Activated CD4-positive, CD25-positive, alpha-beta regulatory T cell treated with anti-CD3 and anti-CD28 coated beads, Interleukin-2, amount 50 U/mL, for 24 hours (primary cell): ENCODE measurements at regions not wholly inside any gene's neighbourhood (a gene's known extent, or its start where the extent isn't known, plus 50 kb on each side); places are given as distances from the start of the nearest gene placed in this dataset.

Source experiments
- ATAC-seq, 2 donors: fragments of 150-1000 bp; cut with Tn5 transposase; one replicate each; pipeline ENCODE4 v1.10.0; 2021; ENCODE audit warnings: mild to moderate bottlenecking in 1 of 2, moderate library complexity in 1 of 2

GRCh38 chr5:2602451-2603271 is 148.8 kb downstream of the IRX2 start:
- ATAC-seq = no peak

GRCh38 chr5:2598503-2598902 is 153.0 kb downstream of the IRX2 start:
- ATAC-seq = no peak

DNA sequence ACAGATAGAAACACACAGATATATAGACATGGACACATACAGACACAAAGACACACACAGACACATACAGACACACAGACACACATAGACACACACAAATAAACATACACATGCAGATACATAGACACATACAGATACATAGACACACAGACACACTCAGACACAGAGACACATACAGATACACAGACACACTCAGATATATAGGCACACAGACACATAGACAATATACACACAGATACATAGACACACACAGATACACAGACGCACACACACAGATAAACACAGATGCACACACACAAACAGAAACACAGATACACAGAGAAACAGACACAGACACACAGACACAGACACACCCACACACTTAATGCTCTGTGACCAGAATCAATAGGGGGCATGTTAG is 156.8 kb downstream of the IRX2 start:
- no peak for ATAC-seq

DNA sequence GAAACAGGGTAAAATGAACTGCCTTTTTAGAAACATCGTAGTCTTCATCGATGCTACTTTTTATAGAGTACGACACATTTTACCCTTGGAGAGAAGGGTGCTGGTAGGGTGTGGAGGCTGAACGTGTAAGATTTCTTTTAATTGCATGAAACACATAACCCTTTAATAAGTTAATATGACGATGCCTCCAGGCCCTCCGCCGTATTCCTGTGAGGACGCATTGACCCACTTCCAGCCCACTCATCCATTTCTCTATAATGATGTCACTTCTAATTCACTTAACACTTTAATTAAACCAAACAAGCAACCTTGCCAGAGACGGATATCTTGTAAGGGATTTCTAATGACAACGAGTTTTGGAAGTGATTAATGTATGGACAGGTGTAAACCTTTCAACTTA is 158.7 kb downstream of the IRX2 start:
- ATAC-seq = no peak

DNA sequence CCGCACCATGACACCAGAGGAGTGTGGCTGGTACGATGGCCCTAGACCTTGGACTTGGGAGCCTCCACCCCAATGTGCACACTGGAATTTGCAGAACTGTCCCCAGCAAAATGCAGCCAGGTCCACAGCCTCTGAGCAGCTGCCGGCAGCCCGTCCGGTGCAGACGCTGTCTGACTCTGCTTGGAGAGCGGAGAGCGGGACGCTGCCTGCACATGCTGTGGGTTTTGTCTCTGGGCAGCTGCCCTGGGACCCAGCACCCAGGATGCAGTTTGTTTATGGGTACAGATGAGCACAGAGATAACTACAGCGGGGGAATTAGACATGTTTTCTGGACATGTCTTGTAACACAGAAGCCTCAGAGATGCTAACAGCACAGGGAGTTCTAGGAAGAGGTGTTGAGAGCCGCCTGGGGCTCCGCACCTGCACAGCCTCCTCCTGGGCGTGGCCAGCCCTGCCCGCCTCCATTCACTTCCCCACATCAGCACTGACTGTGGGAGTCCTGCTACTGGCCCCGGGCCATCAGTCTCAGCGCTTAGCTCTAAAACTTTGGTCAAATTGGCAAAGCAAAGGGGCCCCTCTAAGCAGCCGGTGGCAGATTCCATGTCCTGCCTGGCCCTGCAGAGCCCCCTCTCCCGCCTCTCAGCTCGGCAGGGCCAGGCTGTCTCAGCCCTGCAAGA is 159.6 kb downstream of the IRX2 start:
- no peak for ATAC-seq

DNA sequence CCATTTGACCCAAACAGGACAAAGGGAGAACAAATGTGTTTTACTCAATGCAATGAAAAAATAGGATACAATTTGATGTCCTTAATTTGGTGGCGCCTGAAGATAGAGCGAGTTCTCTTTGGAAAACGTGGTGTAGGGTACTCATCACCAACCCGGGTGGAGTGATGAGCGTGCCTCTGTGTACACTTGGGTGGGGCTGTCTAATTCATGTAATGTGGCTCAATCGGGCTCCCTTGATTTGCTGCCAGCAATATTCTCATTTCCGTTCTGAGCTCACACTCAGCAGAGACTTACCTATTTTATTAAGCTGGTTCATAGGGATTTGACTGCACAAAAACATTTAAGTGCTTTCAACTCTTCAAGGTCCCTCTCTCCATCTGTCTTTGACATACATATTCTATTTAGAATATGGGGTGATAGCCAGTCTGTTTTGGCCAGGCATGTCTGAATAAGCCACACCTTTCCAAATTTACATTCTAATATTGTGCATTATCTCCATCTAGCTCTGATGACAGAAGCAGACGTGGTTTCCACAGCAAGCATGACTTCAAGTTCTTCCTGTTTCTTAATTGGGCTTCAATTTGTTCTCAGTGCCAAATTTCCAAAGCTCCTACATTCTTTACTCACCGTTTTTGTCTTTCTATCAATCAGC is 162.5 kb downstream of the IRX2 start:
- ATAC-seq = no peak

- no peak for ATAC-seq
Observed at GRCh38 chr5:2587189-2588031, 164.1 kb downstream of the IRX2 start.

DNA sequence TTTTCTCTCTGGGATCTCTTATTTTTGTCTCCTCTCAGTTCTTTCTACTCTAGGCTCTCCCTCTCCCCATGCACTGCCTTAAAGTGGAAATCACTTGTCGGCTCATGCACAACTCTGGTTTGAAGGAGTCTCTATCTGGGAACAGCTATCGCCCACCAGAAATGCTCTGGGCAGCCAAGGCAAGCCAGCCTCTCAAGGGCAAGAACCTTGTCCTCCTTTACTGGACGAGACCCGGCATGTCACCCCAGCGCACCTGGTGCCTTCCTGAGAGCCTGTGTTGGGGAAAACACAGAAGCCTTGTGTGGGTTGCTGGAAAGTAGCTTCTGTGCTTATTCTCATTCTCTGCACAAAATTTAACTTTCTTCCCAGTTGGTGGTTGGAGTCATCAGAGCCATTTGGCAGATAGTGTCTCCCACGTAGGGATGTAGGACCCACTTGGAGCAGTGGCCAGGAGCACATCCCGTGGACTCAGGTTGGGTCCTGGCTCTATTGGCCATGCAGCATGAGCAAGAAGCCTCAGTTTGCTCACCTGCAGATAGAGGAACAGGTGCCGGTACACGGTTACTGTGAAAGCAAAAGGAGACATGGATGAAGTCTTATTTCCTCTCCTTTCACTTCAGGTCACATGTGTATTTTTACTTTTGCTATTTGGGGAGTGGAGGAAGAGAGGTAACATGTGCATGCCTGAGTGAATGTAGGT is 165.3 kb downstream of the IRX2 start:
- no peak for ATAC-seq

- ATAC-seq = no peak
Observed at GRCh38 chr5:2584579-2585269, 166.8 kb downstream of the IRX2 start.

DNA sequence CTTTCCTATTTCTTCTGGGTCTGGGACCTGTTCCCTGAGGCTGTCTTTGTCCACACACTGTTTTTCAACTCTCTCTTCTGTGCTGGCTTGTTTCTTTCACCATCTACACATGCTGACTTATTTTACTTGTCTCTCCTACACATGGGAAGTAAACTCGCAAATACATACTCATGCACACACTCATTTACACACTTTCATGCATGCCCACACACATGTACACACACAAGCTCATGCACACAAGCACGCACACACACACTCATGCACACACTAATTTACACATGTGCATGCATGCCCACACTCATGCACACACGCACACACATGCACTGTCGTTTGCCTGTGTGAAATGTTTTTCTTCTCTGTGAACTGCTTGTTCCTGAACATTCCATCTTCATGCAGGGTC is 169.0 kb downstream of the IRX2 start:
- ATAC-seq = no peak

GRCh38 chr5:2582106-2582505 is 169.4 kb downstream of the IRX2 start:
- ATAC-seq = no peak

DNA sequence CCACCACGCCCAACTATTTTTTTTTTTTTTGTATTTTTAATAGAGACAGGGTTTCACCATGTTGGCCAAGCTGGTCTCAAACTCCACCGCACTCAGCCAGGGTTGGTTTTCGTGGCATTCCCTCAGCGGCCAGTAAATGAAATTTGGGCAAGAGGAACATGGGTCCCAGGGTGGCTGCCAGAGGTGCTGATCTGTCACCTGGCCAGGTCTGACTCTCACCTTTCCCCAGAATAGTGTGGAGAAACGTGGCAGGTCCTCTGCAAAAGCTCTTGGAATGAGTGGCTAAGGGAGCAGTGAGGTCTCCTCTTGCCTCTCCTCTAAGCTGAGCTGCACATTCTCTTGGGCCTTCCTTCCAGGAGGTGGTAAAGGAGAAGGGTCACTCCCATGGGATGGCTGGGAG is 170.1 kb downstream of the IRX2 start:
- no peak for ATAC-seq

DNA sequence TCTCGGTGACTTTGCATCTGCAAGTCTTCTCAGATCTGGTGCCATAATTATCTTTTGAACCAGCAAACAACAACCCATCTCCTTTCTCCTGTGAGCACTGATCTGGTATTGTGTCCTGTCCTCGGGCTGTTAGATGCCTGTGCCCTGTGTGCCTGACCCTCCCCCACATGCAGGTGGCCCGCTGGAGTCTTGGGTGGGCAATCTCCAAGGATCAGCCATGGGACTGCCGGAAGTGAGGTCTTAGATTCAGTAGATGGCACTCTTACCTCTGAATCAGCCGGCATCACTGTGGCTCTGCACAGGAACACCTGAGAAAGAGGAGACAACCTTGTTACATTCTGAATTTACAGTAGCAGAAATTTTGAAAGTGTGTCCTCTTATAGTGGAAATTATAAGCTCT is 172.4 kb downstream of the IRX2 start:
- no peak for ATAC-seq

DNA sequence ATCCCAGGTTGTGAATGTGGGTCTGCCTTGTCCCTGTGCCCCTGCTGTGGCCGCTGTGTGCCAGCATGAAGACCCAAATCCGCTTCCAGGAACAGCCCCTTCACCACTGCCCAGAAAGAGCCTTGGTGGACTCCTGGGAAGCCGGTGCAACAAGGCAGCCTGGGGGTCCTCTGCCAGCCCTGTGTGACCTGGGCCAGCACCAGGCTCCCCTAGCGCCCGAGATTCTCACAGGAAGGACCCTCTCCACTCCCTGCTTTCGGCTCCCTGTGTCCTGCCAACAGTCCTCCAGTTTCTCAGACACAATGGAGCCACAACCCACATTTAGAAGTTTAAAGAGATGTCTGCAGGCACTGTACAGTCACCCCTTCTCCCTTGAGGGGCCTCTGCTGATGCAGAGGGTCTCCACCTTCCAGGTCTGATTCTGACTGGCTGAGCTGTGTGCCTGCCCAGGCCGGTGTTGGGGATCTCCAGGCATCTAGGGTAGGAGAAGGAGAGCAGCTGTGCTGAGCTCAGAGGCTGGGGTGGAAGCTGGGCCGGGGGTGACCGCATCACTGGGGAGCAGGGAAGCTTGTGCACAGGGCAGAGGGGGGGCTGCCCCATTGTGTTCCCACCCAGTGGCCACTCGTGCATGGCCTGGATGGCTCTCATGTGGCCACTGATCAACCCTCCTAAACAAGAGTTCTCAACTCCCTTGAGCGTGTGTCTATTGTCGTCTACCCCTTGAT is 174.0 kb downstream of the IRX2 start:
- ATAC-seq = no peak

- ATAC-seq = no peak
Observed at GRCh38 chr5:2576823-2577222, 174.7 kb downstream of the IRX2 start.

GRCh38 chr5:2575871-2576270 is 175.6 kb downstream of the IRX2 start:
- no peak for ATAC-seq

- ATAC-seq = no peak
Observed at GRCh38 chr5:2575292-2575691, 176.2 kb downstream of the IRX2 start.

- no peak for ATAC-seq
Observed at GRCh38 chr5:2574155-2574554, 177.3 kb downstream of the IRX2 start.

GRCh38 chr5:2570586-2570985 is 180.9 kb downstream of the IRX2 start:
- no peak for ATAC-seq

DNA sequence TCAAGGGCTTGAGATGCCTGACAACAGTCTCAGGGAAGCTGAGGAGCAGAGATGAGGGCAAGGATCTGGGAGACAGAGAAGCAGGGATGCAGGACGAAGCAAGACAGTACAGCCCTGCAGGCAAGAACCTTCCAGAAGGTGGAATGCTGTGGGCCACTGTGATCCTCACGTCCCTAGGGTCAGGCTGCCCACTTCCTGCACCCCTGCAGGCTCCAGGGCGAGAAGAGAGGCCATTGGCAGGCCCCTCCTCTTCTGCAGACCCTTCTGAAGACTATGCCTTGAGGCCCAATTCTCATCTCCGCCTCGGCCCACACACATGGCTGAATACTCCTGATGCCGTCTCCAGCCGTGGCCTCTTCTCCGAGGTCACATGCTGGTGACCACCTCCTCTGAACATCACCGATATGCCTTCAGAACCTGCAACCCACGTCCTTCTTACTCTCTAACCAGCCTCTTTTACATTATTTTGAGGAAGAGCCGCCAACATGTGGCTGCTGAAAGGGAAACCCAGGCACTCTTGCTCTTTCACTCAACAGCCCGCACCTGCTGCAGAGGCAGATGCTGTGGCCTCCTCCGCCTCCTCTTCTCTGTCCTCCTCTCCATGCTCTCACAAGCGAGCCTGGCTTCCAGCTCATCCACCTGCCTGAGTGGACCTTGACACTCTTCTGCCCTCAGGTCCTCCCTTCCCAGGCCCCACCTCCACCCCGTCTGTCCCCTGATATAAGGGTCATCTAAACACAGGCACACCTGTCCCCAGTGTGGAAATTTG is 181.5 kb downstream of the IRX2 start:
- no peak for ATAC-seq
